IPS DF 4.7 (cell line): ENCODE measurements at regions not wholly inside any gene's neighbourhood (a gene's known extent, or its start where the extent isn't known, plus 50 kb on each side); places are given as distances from the start of the nearest gene placed in this dataset.
"Not testable (repeated sequence)": the region's sequence is repeated elsewhere in the genome, so short reads cannot be mapped to it uniquely, and the experiment has no call there.

Experiments
- DNase-seq: peaks from one replicate; pipeline ENCODE4 v3.0.0-alpha.2; 2013; ENCODE audit warnings: low spot score; ENCODE audit errors: extremely low read depth

GRCh38 chr11:127768931-127769330, 768.4 kb upstream of the KIRREL3 start:
- not testable (repeated sequence) for DNase-seq

- no peak for DNase-seq
Measured at GRCh38 chr11:127766734-127767133, 766.2 kb upstream of the KIRREL3 start.

- DNase-seq = no peak
Measured at GRCh38 chr11:127738771-127739286, 738.3 kb upstream of the KIRREL3 start.

GRCh38 chr11:127737499-127737898, 736.9 kb upstream of the KIRREL3 start:
- DNase-seq = no peak

GRCh38 chr11:127733552-127733951, 733.0 kb upstream of the KIRREL3 start:
- DNase-seq = no peak

- no peak for DNase-seq
Measured at GRCh38 chr11:127726367-127726766, 725.8 kb upstream of the KIRREL3 start.

- no peak for DNase-seq
Measured at GRCh38 chr11:127723714-127724113, 723.1 kb upstream of the KIRREL3 start.

GRCh38 chr11:127713226-127713625, 712.7 kb upstream of the KIRREL3 start:
- no peak for DNase-seq

GRCh38 chr11:127711748-127712147, 711.2 kb upstream of the KIRREL3 start:
- DNase-seq = no peak

GRCh38 chr11:127710831-127711230, 710.3 kb upstream of the KIRREL3 start:
- DNase-seq = no peak

GRCh38 chr11:127709960-127710359, 709.4 kb upstream of the KIRREL3 start:
- DNase-seq = no peak

- DNase-seq = no peak
Measured at GRCh38 chr11:127693686-127694085, 693.1 kb upstream of the KIRREL3 start.

- no peak for DNase-seq
Measured at GRCh38 chr11:127683321-127683720, 682.8 kb upstream of the KIRREL3 start.

GRCh38 chr11:127679816-127680545, 679.4 kb upstream of the KIRREL3 start:
- DNase-seq = no peak

- DNase-seq = no peak
Measured at GRCh38 chr11:127678631-127679030, 678.1 kb upstream of the KIRREL3 start.

- DNase-seq = no peak
Measured at GRCh38 chr11:127677660-127678425, 677.3 kb upstream of the KIRREL3 start.

- no peak for DNase-seq
Measured at GRCh38 chr11:127675581-127675980, 675.0 kb upstream of the KIRREL3 start.

- no peak for DNase-seq
Measured at GRCh38 chr11:127674754-127675153, 674.2 kb upstream of the KIRREL3 start.

- DNase-seq = no peak
Measured at GRCh38 chr11:127670374-127671119, 670.0 kb upstream of the KIRREL3 start.

- no peak for DNase-seq
Measured at GRCh38 chr11:127656116-127656836, 655.7 kb upstream of the KIRREL3 start.

GRCh38 chr11:127653076-127653475, 652.5 kb upstream of the KIRREL3 start:
- DNase-seq = no peak
